Stimulated activated CD4-positive, alpha-beta T cell treated with anti-CD3 and anti-CD28 coated beads, Interleukin-2, amount 100 ng/mL, for 4 hours (primary cell): ENCODE measurements at regions not wholly inside any gene's neighbourhood (a gene's known extent, or its start where the extent isn't known, plus 50 kb on each side); places are given as distances from the start of the nearest gene placed in this dataset.

Source experiments
- DNase-seq: peaks from one replicate; pipeline ENCODE4 v3.0.0-alpha.2; 2020; ENCODE audit warnings: low read depth

DNA sequence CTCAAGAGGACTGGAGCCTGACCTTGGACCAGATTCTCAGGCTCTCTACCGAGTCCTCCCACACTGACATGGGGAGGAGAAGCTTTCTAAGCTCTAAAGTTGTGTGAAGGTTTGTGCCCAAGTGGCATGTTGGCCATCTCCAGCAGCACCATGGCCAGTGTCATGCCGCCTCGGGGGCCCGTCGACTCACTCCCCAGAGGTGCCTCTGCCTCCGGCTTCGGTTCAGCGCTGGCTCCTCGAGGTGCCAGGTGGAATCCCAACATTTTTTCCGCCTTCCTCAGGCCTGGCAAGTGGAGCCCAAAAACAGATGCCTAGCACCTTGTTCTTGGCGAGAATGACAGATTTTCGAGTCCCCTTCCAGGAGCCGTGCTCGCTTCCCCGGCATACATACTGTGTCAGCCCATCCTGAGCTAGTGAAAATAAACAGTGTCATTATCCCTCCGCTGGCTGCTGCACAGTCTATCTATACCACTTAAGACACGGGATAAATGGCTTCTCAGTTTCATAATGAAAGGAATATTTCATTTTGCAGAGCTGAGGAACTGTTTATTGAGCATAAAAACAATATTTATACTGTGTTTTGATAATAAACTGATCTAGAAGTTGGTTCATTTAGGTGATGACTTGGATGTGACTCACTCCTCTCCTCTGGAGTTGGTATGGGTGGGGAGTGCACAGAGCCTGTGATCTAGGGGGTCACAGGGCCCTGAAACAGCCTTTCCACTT lies 328.5 kb upstream of the TLE3 start:
- no peak for DNase-seq

DNA sequence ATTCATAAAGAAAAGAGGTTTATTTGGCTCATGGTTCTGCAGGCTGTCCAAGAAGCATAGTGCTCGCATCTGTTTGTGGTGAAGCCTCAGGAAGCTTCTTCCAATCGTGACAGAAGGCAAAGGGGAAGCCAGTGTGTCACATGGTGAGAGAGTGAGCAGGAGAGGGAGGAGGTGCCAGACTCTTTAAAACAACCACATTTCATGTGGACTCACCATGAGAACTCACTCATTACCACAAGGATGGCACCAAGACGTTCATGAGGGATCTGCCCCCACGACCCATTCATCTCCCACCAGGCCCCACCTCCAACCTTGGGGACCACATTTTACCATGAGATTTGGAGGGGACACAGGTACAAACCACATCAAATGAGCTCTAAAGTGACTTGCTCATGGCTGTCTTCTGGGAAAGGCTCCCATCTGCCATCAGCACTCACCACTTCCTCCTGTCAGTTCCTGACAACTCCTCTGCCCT lies 327.3 kb upstream of the TLE3 start:
- DNase-seq = no peak

DNA sequence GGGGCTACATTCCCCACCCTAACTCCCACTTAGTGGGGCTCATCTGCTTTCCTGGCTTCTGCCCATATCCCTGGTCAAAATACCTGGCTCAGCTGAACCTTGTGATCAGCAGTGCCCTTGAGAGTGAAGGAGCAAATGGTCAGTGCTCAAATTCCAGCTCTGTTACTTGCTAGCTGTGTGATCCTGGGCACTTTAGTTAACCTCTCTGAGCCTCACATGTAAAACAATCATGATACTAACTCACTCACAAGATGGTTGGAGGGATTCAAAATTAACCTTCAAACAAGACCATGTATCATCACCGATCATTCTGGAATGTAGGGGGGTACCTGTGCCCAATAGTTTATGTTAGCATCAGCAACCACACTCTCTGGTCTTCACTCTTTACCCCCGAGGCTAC lies 325.6 kb upstream of the TLE3 start:
- no peak for DNase-seq

DNA sequence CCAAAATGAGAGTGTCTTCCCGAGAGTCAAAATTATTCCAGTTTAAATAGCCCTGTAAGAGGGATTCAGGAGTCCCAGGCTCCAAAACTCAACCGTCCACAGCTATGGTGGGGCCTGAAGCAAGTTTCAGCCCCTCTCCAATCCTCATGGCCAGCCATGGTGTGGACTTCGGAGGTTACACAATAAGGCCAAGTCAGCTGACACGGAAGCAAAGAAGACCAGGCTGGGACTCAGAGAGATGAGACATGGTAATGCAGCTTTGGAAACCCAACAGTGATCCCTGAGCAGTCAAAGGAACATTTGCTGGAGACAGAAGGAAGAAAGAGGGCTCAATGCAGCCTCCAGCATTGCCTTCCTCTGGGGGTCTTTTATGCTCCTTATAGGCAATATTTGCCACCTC lies 324.6 kb upstream of the TLE3 start:
- no peak for DNase-seq

DNA sequence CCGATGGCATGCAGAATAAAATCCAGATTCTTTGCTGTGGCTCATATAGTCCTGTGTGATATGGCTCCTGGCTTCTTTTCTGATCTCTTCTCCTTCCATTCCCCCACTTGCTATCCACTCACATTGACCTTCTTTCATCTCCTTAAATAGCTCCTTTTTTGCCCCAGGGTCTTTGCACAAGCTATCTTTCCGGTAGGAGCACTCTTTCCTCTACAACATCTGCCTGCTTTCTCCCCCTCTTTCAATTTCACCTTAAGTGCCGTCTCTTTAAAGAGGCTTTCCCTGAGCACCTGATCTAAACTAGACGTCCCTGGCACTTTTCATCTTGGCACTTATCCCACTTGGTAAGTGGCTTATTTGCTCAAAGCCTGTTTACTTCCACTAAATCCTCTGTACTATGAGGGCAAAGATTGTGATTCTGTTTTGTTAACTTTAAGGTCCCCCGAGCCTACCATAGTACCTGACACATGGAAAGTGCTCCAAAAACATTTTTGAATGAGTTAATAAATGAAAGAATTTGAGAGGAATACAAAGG lies 323.3 kb upstream of the TLE3 start:
- DNase-seq = no peak

DNA sequence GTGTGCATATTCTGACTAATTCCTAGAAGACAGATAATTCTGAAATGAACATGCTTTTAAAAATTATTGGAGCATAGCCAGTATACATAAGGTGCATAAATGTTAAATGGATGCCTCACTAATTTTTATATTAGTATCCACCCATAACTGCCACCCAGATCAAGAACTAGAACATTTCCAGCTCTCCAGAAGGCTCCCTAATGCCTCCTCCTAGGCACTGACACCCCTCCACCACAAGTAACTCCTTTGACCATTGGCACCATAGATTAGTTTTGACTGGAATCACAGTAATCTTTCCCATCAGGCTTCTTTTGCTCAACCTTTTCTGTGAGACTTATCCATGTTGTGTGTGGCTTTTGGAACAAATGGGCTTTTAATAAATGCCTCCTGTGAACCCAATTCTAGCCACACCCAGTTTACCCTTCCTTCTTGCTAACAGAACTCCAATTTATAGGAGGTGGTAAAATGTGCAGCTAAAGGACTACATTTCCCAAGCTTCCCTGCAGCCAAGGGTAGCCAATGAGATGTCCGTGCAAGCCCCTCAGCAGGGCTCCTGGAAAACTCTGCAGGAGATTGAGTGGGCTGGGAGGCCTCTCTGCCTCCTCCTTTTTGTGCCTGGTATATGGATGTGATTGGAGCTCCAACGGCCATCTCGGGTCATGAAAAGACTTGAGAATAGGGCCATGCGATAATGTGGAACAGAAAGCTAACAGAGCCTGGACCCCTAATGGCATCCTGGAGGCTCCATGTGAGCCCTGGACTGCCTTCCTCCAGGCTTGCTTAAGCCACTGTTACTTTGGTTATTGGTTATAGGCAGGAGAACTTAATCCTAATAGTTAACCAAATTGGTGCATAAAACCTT lies 322.6 kb upstream of the TLE3 start:
- no peak for DNase-seq

DNA sequence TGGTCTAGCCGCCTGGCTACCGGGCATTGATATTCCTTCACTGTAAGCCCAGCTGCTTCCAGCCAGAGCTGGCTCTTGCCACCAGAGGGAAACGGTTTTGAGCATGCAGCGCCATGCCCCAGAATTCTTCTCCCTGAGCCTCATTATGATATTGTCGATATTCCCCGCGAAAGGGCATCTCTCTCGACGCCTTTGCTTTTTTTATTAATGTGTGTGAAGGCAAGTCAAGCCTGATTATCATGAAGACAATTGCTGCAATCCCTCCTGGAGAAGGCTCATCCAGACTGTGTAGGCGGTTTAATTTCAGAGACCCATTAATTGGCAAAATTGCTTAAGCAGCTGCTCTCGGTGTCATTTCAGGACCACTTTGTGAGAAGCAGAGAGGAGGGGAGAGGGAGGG lies 321.2 kb upstream of the TLE3 start:
- no peak for DNase-seq

DNA sequence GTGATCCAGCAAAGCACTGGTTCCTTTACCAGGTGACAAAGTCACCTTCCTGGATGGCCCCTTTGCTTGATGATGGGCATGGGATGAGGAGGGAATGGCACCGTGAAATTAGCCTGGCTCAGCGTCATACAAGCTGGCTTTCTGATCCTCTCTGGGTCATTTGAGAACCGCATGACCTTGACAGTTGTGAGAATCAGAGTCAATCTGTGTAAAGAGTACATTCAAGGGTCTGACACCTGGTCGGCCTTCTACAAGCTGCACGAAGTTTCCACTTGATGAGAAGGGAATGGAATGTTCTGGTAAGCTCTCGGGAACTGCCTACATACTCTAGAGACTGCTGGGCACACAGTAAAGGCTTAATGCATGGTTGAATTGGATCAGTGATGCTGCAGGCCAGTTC lies 319.8 kb upstream of the TLE3 start:
- DNase-seq = no peak

DNA sequence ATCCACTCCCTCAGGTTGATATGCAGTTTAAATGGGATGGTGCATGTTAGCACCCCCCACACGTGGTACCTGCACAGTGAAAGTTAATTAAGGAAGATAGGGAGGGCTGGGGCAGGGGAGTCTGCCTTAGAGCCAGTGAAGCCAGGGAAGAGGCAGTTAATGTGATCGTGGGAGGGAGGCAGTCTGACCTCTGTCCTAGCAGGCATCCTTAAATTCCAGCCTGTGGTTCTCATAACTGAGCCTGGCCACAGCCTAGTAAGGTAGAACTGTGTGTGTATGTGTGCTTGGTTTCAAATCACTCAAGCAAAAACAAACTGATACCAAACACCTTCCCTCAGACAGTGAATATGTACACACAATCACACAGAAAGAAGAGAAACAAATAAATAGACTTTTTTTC lies 319.1 kb upstream of the TLE3 start:
- no peak for DNase-seq

DNA sequence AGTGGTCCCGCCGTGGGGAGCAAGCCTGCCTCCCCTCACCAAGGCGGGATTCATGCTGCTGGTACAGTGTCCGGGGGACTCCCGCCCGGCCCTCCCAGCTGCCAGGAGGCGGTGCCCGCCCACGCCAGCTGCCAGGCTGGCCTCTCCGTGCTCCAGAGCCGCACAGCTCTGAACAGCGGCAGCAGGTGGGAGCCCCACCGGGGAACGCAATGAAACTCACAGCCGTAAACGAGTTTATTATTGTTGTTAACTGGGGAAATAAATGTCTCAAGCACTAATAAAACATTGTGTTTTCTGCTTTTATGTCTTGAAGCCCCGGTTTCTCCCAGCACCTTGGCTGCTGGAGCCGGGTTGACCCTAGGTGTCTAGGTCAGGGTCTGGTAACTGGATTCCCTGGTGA lies 317.7 kb upstream of the TLE3 start:
- no peak for DNase-seq

DNA sequence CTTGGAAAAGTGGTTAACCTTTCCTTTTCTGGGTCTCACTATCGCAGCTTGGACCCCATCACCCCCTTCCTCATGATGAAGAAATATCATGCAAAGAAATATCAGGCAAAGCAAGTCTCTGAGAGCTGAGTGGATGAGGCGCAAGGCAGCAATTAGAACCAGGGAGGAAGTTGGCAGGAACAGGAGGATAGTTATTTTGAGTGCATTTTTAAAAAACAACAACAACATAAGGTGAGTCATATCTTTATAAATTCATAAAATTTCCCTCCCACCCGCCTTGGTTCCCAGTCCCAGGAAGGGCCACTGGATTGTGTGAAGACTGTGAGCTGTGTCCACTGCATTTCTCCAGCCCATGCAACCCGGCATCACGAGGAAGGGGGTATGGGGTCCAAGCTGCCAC lies 316.9 kb upstream of the TLE3 start:
- no peak for DNase-seq

DNA sequence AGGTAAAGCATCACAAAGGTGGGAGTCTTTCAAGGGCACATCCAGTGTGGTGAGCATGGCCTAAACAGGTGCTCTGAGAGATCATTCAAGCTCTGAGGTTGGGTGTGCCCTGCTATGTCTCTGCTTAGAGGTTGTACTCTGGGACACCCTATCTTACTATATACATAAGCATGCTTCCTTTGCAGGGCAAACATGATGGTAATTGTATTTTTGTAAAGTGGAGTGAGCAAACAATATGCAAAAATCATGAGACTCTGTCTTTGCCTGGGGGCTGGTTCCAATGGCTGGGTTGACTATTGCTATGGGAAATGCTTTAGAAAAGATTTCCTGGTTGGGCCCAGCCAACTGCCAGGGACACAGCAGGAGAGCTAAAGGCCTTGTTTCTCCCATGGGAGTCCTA lies 315.1 kb upstream of the TLE3 start:
- DNase-seq = no peak

DNA sequence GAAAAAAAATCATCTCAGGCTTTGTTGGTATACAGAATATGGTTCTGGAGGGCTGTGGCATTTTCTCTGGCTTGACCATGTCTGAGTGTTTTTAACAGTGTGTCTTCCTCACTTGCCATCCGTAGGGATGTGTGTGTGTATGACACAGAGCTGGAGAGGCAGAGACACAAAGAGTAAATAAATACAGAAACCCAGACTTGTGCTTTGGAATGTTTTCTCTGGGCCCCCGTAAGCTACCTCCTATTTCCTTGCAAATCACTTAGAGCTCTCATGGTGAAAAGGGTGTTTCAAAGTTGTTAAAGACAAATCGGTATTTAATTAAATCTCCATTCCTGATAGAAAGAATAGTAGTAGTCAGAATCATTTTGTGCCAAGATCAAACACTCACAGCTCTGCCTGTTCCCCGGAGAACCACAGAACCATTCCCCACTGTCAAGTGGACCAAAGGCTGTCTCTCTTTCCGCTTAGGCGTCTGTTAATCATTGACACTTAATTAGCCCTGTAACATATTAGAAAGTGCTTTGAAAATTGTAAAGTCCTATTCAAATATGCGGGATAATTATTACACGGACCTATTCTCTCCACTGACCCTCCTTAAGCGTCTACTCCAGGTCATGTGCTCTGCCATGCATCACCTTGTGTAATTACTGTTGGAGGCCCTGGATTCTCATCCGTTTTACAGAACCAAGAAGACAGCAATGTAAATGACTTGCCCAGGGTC lies 313.6 kb upstream of the TLE3 start:
- DNase-seq = no peak

DNA sequence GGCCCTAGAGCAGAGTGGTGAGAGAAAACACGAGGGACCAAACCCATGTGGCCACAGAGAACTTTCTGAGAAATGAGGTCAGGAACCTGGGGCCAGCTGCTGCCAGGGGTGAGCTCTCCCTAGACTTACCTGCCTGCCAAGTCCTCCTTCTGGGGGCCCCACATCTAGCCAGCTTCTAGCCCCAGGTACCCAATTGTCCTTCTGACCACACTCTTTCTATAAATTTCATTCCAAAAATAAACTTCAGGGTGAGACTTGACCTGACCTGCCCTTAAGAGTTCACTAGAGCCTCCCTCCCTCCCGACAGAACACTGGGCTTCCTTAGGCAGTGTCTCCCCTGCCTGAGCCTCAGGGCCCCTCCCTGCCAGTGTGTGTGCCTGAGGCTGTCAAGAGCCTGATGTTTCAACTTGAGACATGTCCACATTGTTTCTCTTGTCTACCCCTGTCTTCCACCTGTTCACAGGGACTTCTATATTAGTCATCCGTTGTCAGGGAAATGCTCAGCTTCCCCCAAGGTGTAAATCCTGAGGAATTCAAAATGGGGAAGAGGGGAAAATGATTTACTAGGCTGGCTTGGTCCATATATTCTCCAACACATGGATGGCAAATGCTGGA lies 312.8 kb upstream of the TLE3 start:
- no peak for DNase-seq

DNA sequence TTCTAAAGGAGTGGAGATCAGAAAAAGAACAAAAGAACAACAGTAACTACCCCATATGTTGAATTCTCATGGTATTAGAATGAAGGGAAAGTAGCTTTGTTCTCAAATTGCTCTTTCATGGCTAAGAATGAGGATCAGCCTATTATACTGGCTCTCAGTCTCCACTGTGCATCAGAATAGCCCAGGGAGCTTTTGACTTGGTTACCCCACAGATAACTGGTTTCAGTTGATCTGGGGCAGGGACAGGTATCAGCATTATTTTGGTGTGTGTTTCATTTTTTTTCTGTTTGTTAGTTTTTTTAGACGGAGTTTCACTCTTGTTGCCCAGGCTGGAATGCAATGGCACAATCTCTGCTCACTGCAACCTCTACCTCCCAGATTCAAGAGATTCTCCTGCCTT lies 311.7 kb upstream of the TLE3 start:
- no peak for DNase-seq

DNA sequence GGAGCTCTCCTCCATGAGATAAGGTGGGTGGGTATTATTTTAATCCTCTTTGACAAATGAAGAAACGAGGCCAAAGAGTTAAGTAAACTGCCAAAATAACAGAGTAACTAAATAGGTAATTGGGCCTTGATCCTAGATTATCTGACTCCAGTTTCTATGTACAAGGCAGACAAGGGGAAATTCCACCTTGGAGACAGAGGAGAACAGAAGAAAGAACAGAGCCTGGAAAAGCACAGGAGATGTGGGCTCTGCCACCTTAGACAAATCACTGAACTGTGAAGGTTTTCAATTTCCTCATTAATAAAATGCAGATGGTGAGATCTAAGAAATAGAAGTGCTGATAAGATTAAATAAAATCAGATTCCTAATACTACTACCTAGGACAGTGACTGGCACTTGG lies 310.2 kb upstream of the TLE3 start:
- no peak for DNase-seq

DNA sequence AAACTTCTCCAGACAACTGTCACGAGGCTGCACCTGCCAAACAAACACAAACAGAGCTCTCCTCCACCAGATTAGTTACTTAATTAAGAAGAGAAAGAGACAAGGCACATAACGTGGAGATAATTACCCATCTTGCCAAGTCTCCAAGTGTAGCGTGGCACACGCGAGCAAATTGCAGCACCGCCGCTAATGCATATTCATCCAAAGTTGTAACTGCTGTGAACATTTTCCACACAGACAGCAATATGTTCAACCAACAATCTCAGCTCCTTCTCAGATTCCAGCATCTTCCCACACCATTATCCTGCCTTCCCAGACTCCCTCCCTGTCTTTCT lies 309.6 kb upstream of the TLE3 start:
- no peak for DNase-seq

DNA sequence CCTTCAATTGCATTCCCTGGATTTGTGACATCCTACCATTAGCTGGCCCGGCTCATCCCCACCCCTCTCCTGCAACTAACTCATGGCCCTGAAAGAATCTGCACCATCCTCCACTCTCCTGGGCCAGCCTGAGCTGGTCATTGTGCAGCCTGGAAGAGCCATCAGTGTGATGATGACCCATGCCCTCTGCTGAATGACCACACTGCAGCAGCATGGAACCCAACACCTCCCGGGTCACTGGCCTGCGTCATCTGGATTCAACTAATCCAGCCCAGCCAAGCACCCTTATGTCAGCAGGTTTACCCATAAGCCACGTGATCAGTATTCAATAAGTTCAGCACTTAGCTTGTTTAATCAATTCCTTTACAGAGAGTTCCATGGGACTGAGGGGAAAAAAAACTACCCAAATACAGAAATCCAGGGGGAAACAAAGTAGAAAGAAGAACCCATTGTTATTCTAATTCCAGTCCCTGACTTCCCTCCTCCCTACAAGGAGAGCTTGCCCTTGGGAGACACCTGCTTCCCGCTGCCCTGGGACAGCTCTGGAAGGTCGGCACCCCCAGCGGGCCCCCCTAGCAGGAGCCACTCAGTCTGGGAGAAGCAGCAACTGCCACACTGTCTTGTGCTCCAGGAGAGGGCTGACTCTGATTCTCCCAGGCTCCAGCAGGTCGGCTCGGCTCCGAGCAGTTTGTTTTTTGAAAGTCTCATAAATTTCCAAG lies 309.1 kb upstream of the TLE3 start:
- no peak for DNase-seq

DNA sequence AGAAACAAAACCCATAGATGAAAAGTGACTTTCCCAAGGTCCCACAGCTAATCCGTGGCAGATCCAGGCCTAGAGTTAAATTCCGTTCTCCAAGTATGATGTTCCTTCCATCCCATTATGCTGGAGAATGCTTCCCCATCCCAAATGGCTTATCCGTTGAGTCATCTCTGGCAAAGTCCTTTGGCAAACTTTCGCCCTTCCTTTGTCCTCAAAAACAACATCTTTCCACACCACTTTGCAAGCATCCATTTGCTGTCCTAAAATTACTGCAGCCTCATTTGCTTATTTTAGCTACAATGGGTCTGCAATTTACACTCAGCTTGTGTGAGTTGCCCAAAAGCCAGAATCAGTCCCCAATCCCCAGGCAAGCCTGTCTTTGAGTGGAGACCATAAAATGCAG lies 304.0 kb upstream of the TLE3 start:
- DNase-seq = no peak

DNA sequence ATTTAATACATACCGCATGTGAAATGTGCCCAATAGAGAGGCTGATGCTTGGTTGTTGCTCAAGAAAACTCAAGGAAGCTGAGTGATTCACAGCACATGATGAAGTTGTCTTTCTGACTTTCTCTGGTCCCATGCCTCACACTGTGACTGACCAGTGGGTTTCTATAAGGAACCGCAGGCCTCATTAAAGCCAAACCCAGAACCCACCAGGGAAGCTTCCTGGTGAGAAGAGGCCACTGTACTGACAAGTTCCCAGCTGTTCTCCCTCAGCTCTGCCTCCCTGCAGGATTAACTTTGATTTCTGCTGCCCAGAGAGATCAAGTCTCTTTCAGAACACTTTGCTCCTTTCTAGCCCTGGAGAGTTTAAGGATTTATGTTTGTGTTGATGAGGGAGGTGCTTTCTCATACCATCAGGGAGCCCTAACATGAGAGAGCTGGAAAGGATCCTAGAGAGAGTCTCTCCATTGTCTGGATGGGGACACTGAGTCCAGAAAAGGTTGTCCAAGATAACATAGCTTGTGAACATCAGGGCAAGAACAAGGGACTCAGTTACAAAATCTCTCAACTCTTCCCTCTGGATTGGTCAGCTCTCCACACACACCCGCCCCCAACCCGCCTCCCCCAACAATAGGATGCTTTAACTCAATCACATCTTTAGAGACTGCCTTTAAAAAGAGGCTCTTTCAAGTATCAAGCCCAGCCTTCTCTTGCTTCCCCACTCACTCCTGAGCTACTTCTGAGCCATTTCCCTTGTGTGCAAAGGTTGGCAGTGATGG lies 303.2 kb upstream of the TLE3 start:
- DNase-seq = no peak

DNA sequence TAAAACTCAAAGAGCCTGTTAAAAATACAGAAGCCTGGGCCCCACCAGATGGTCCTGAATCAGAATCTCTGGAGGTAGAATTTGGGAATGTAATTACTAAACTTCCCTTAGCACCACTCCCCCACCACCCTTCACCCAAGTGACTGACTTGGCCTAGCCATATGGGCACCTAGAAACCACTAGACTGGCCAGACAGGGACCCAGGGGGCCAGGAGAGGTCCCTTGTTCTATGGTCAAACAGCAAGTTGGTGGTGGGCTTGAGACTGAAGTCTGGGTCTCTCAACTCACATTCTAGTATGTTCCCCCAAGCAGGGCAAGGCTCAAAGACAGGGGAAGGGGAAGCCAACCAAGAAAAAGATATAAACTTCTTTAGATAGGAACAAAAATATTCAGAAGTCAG lies 301.5 kb upstream of the TLE3 start:
- no peak for DNase-seq
